ENCODE measurements at regions not wholly inside any gene's neighbourhood (a gene's known extent, or its start where the extent isn't known, plus 50 kb on each side); places are given as distances from the start of the nearest gene placed in this dataset.

GRCh38 chr5:52660621-52661020 lies 127.1 kb upstream of the ITGA1 start:
- TF ChIP-seq, protein P1, sequence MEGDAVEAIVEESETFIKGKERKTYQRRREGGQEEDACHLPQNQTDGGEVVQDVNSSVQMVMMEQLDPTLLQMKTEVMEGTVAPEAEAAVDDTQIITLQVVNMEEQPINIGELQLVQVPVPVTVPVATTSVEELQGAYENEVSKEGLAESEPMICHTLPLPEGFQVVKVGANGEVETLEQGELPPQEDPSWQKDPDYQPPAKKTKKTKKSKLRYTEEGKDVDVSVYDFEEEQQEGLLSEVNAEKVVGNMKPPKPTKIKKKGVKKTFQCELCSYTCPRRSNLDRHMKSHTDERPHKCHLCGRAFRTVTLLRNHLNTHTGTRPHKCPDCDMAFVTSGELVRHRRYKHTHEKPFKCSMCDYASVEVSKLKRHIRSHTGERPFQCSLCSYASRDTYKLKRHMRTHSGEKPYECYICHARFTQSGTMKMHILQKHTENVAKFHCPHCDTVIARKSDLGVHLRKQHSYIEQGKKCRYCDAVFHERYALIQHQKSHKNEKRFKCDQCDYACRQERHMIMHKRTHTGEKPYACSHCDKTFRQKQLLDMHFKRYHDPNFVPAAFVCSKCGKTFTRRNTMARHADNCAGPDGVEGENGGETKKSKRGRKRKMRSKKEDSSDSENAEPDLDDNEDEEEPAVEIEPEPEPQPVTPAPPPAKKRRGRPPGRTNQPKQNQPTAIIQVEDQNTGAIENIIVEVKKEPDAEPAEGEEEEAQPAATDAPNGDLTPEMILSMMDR (conservative IDR thresholded peaks at IDR 0.05; ENCODE audit: low read length) = no peak
- no peak for TF ChIP-seq EZH2phosphoT487 (IDR thresholded peaks at IDR 0.05; ENCODE audit: borderline replicate concordance)

Measured in Loucy (cell line).